Heart left ventricle (tissue), 13 donors: ENCODE measurements at regions not wholly inside any gene's neighbourhood (a gene's known extent, or its start where the extent isn't known, plus 50 kb on each side); places are given as distances from the start of the nearest gene placed in this dataset.

Experiments used
- CTCF ChIP-seq, 12 donors: fragments of 200-600 bp; sonication (generic) in 4 of 12; IDR thresholded peaks; one replicate each; pipeline versions ENCODE4 v1.5.0 to v1.8.0; 2018 to 2022; ENCODE audit warnings: antibody characterized with exemption in 12 of 12, mild to moderate bottlenecking in 5 of 12
- POLR2A ChIP-seq, 2 donors: fragments of 450-650 bp; IDR thresholded peaks; one replicate each; pipeline ENCODE4 v1.6.1; 2017; ENCODE audit warnings: antibody characterized with exemption in 2 of 2, mild to moderate bottlenecking in 2 of 2, moderate library complexity in 2 of 2
- donor health status: ischemic (EF 13 %, LVEDD 7.1; RV severe dilation, severe dysfunction).
- donor health status: DM: no; HTN: yes; CAD: no.
- donor health status: DM: no; HTN: no; CAD: no.
- donor health status: ischemic (EF 25% LVEDD 6.9; RV normal size, moderate dysfunction).
- donor health status: ischemic (EF 25% LVEDD 5.7; RV mildly dilated, moderate dysfunction).
- donor health status: ischemic (EF 35%, LVEDD 5.7; RV mildly dilated, moderate dysfunction).
- donor health status: nonischemic (EF 11% LVEDD 7.7; RV severe dilation, severe dysfunction).
- donor health status: DM: yes; HTN: yes; CAD: no.
- donor health status: PGD.
- donor health status: ischemic (EF 29% LVEDD 5.4; RV normal size, mild dysfunction).
- donor health status: nonischemic (EF 23%, LVEDD 6.1; RV moderate dilation, normal function).

- TF ChIP-seq CTCF (IDR thresholded peaks at IDR 0.05) = no peak
- TF ChIP-seq POLR2A (IDR thresholded peaks at IDR 0.05) = no peak
Observed at GRCh38 chr2:2495606-2496005, 164.5 kb upstream of the MYT1L start.
